Astrocyte (in vitro differentiated cells and primary cell): ENCODE measurements at regions not wholly inside any gene's neighbourhood (a gene's known extent, or its start where the extent isn't known, plus 50 kb on each side); places are given as distances from the start of the nearest gene placed in this dataset.

ENCODE experiments used
- CTCF ChIP-seq: IDR thresholded peaks from 2 replicates; pipeline ENCODE4 v1.5.1; 2011; ENCODE audit warnings: low read depth, mild to moderate bottlenecking, inconsistent platforms, low read length, moderate library complexity; ENCODE audit not compliant: insufficient read depth
- EZH2 ChIP-seq: IDR thresholded peaks from 2 replicates; pipeline ENCODE4 v1.6.1; 2012; ENCODE audit warnings: mild to moderate bottlenecking, low read length, inconsistent platforms; ENCODE audit not compliant: insufficient read depth

- TF ChIP-seq CTCF = no peak
- no peak for TF ChIP-seq EZH2
These were observed 466.4 kb downstream of the MEIS1 start for GRCh38 chr2:66901344-66901743.
